Breast epithelium (tissue), 4 donors: ENCODE measurements at regions not wholly inside any gene's neighbourhood (a gene's known extent, or its start where the extent isn't known, plus 50 kb on each side); places are given as distances from the start of the nearest gene placed in this dataset.

ENCODE experiments used
- DNase-seq, 2 donors: peaks; one replicate each; pipeline ENCODE4 v3.0.0-alpha.2; 2019; ENCODE audit warnings: low spot score in 2 of 2
- H3K27ac ChIP-seq, 2 donors: fragments of 200-600 bp; sonication (generic) in 1 of 2; one replicate each; pipeline ENCODE4 v1.5.1; 2016 to 2019; ENCODE audit warnings: mild to moderate bottlenecking in 1 of 2
- H3K27me3 ChIP-seq, 2 donors: fragments of 200-600 bp; sonication (generic) in 1 of 2; one replicate each; pipeline versions ENCODE4 v1.5.1 to v1.6.0; 2017 to 2019; ENCODE audit warnings: control low read depth in 1 of 2, mild to moderate bottlenecking in 1 of 2
- H3K36me3 ChIP-seq: fragments of 200-600 bp; one replicate; pipeline ENCODE4 v1.5.1; 2019
- H3K4me1 ChIP-seq, 2 donors: fragments of 200-600 bp; sonication (generic); one replicate each; pipeline ENCODE4 v1.5.1; 2016 to 2019; ENCODE audit warnings: control low read depth in 1 of 2
- H3K4me3 ChIP-seq, 3 donors: fragments of 200-600 bp; sonication (generic); 1 replicate in 2 of 3; 2 replicates in 1 of 3; pipeline ENCODE4 v1.5.1; 2016 to 2019; ENCODE audit warnings: mild to moderate bottlenecking in 3 of 3, moderate library complexity in 2 of 3
- H3K9me3 ChIP-seq, 2 donors: fragments of 200-600 bp; sonication (generic) in 1 of 2; one replicate each; pipeline ENCODE4 v1.5.1; 2016 to 2019; ENCODE audit warnings: control low read depth in 1 of 2
- POLR2A ChIP-seq: fragments of 450-650 bp; IDR thresholded peaks from one replicate; pipeline ENCODE4 v1.6.1; 2016; ENCODE audit warnings: antibody characterized with exemption, mild to moderate bottlenecking, moderate library complexity
- POLR2AphosphoS5 ChIP-seq, 3 donors: sonication (generic); formaldehyde crosslinking; IDR thresholded peaks; one replicate each; pipeline ENCODE4 v1.6.1; 2017; ENCODE audit warnings: antibody characterized with exemption in 3 of 3
- intact Hi-C: fragments of 100-400 bp; cut with DNase I; formaldehyde crosslinking; loops from one replicate; pipeline ENCODE4 v1.15.1; 2023; ENCODE audit warnings: low total_unique reads
- TF ChIP-seq, protein P1 (sequence below), 3 donors: fragments of 450-650 bp; IDR thresholded peaks; one replicate each; pipeline ENCODE4 v1.5.1; 2016 to 2017; ENCODE audit warnings: antibody characterized with exemption in 3 of 3, mild to moderate bottlenecking in 3 of 3, moderate library complexity in 3 of 3

DNA sequence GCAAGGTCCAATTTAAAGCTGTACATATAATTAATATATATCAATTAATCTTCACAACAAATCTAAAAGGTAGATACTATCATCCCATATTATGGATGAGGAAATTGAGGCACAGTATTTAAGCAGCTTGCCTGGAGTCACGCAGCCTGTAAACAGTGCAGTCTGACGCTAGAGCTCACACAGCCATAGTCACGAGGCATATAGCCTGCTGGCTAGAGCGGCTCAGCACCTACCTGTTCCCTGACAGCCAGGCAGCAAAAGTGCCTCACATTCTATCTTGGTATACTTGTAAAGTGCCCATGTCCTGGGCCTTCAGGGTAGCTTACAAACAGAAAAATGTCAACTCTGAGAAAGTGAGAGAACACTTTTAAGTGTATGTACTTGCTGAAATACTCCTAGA, 222.6 kb upstream of the NEIL3 start:
- intact Hi-C loops = no loop called here
- Histone ChIP-seq H3K27me3 (no peaks in the 10 kb centered on the region), H3K4me3 (no peak overlapping the region), H3K9me3 (no peaks in the 10 kb centered on the region), H3K36me3 (no peaks in the 10 kb centered on the region), H3K27ac (no peak overlapping the region), H3K4me1 (no peaks in the 10 kb centered on the region)
- no peak for TF ChIP-seq POLR2AphosphoS5 (IDR thresholded peaks at IDR 0.05)
- no peak for TF ChIP-seq POLR2A
- TF ChIP-seq, protein P1, sequence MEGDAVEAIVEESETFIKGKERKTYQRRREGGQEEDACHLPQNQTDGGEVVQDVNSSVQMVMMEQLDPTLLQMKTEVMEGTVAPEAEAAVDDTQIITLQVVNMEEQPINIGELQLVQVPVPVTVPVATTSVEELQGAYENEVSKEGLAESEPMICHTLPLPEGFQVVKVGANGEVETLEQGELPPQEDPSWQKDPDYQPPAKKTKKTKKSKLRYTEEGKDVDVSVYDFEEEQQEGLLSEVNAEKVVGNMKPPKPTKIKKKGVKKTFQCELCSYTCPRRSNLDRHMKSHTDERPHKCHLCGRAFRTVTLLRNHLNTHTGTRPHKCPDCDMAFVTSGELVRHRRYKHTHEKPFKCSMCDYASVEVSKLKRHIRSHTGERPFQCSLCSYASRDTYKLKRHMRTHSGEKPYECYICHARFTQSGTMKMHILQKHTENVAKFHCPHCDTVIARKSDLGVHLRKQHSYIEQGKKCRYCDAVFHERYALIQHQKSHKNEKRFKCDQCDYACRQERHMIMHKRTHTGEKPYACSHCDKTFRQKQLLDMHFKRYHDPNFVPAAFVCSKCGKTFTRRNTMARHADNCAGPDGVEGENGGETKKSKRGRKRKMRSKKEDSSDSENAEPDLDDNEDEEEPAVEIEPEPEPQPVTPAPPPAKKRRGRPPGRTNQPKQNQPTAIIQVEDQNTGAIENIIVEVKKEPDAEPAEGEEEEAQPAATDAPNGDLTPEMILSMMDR (IDR thresholded peaks at IDR 0.05) = no peak
- no peak for DNase-seq

DNA sequence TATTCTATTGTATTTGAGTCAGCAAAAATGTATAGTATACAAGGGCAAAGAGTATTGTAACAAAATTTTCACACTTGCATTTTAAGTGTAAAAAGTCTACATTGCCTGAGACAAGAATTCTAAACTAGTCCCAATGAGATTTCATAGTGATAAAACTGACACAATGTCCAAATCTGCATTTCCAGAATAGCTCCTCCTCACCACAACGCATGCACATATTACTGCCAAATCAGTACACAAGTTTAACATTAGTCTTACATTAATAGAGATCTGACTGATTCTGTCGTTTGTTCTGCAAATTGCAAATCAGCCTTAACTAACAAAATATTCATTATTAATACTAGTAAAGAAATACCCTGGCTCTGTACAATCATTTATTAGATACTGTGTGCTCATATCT, 222.2 kb upstream of the NEIL3 start:
- no peak for DNase-seq
- Histone ChIP-seq H3K27me3 (no peaks in the 10 kb centered on the region), H3K4me3 (no peak overlapping the region), H3K27ac (no peak overlapping the region), H3K36me3 (no peaks in the 10 kb centered on the region), H3K4me1 (no peaks in the 10 kb centered on the region), H3K9me3 (no peaks in the 10 kb centered on the region)
- TF ChIP-seq POLR2A = no peak
- TF ChIP-seq, protein P1 (IDR thresholded peaks at IDR 0.05) = no peak
- no peak for TF ChIP-seq POLR2AphosphoS5 (IDR thresholded peaks at IDR 0.05)
- intact Hi-C loops = no loop called here

DNA sequence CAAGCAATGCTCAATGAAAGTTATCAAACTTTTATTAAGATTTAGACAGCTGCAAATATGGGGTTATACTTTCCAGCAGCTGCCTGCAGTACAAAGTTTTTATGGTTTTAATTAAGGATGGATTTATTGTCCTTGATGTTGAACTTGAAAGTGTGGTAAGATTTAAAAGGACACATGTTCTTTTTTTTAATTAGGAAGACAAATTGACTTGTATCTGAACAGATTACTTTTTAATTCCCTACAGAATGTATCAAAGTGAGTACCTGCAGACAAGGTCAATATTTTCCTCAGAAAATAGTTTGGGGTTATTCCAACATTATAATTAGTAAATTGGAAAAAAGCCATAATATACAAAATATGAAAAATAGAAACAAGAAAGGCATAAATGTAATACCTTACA, 218.2 kb upstream of the NEIL3 start:
- Histone ChIP-seq H3K36me3 (no peaks in the 10 kb centered on the region), H3K4me3 (no peak overlapping the region), H3K27me3 (no peaks in the 10 kb centered on the region), H3K9me3 (no peaks in the 10 kb centered on the region), H3K27ac (no peak overlapping the region), H3K4me1 (no peaks in the 10 kb centered on the region)
- intact Hi-C loops = no loop called here
- no peak for DNase-seq
- TF ChIP-seq POLR2A = no peak
- TF ChIP-seq, protein P1 (IDR thresholded peaks at IDR 0.05) = no peak
- no peak for TF ChIP-seq POLR2AphosphoS5 (IDR thresholded peaks at IDR 0.05)

DNA sequence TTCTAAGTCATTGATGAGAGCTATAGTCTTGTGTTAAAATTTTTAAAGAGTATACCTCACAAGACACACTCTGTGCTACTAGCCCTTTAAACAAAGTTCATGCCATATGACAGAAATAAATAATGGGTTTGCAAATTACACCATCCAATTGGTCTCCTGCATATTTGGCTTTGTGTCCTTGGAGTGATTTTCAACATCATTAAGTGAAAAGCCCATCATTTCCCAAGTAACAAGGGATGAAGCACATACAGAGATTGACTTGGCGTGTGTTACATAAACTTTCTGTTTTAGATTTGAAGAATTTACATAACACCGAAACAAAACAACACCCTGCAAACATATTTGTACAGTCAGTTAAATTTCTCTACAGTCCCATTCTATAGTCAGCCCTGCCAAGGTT, 216.9 kb upstream of the NEIL3 start:
- no peaks in the 10 kb centered on the region for H3K36me3 ChIP-seq
- H3K4me3 ChIP-seq = no peak overlapping the region
- intact Hi-C loops = no loop called here
- no peaks in the 10 kb centered on the region for H3K9me3 ChIP-seq
- no peak overlapping the region for H3K27ac ChIP-seq
- TF ChIP-seq POLR2A = no peak
- TF ChIP-seq, protein P1 (IDR thresholded peaks at IDR 0.05) = no peak
- no peak for TF ChIP-seq POLR2AphosphoS5 (IDR thresholded peaks at IDR 0.05)
- DNase-seq = no peak
- H3K4me1 ChIP-seq = no peaks in the 10 kb centered on the region
- no peaks in the 10 kb centered on the region for H3K27me3 ChIP-seq

DNA sequence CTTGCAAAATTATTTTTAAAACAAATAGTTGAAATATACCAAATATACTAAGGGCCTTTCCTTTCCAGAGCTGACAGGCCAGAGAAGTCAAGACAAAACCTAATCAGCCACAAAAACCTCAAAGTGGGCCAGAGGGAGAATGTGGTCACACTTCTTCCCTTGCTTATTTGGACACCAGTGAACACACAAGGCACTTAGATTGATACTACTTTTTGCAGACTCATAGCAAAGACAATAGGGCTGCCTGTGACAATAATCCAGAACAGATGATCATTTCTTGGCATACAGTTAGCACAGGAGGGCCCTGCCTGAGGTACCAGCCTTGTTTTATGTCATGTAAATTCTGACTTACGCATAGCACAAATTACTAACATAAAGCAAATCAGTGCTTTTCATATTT, 215.7 kb upstream of the NEIL3 start:
- DNase-seq = no peak
- Histone ChIP-seq H3K4me3 (no peak overlapping the region), H3K27ac (no peak overlapping the region), H3K27me3 (no peaks in the 10 kb centered on the region), H3K9me3 (no peaks in the 10 kb centered on the region), H3K4me1 (no peaks in the 10 kb centered on the region), H3K36me3 (no peaks in the 10 kb centered on the region)
- intact Hi-C loops = no loop called here
- TF ChIP-seq POLR2AphosphoS5 (IDR thresholded peaks at IDR 0.05) (no peak), POLR2A (no peak)
- TF ChIP-seq, protein P1 (IDR thresholded peaks at IDR 0.05) = no peak
